Astrocyte of the hippocampus (primary cell): ENCODE measurements at regions not wholly inside any gene's neighbourhood (a gene's known extent, or its start where the extent isn't known, plus 50 kb on each side); places are given as distances from the start of the nearest gene placed in this dataset.

Source experiments
- DNase-seq: peaks from one replicate; pipeline ENCODE4 v3.0.0; 2011; ENCODE audit warnings: low read depth, low spot score

GRCh38 chr2:81835321-81836000 lies 1530.9 kb upstream of the LRRTM1 start:
- no peak for DNase-seq

GRCh38 chr2:81786811-81787210 lies 1482.3 kb upstream of the LRRTM1 start:
- no peak for DNase-seq

GRCh38 chr2:81767187-81767912 lies 1462.8 kb upstream of the LRRTM1 start:
- peak; percentile 10 for DNase-seq

GRCh38 chr2:81747481-81748070 lies 1443.0 kb upstream of the LRRTM1 start:
- no peak for DNase-seq

GRCh38 chr2:81739966-81740365 lies 1435.4 kb upstream of the LRRTM1 start:
- no peak for DNase-seq

- DNase-seq: no peak
Observed at GRCh38 chr2:81734981-81735380, 1430.4 kb upstream of the LRRTM1 start.

GRCh38 chr2:81714817-81715216 lies 1410.3 kb upstream of the LRRTM1 start:
- no peak for DNase-seq

- DNase-seq: no peak
Observed at GRCh38 chr2:81706856-81707255, 1402.3 kb upstream of the LRRTM1 start.

GRCh38 chr2:81703831-81704230 lies 1399.3 kb upstream of the LRRTM1 start:
- DNase-seq: no peak

GRCh38 chr2:81692566-81692965 lies 1388.0 kb upstream of the LRRTM1 start:
- DNase-seq: no peak

- DNase-seq: no peak
Observed at GRCh38 chr2:81675641-81676040, 1371.1 kb upstream of the LRRTM1 start.

- no peak for DNase-seq
Observed at GRCh38 chr2:81672923-81673322, 1368.4 kb upstream of the LRRTM1 start.

- no peak for DNase-seq
Observed at GRCh38 chr2:81672516-81672915, 1368.0 kb upstream of the LRRTM1 start.

GRCh38 chr2:81670885-81671284 lies 1366.3 kb upstream of the LRRTM1 start:
- DNase-seq: no peak

GRCh38 chr2:81661081-81661480 lies 1356.5 kb upstream of the LRRTM1 start:
- no peak for DNase-seq

GRCh38 chr2:81658227-81658626 lies 1353.7 kb upstream of the LRRTM1 start:
- no peak for DNase-seq

GRCh38 chr2:81650048-81650971 lies 1345.8 kb upstream of the LRRTM1 start:
- DNase-seq: peak; percentile 0

GRCh38 chr2:81648806-81649205 lies 1344.3 kb upstream of the LRRTM1 start:
- DNase-seq: no peak

GRCh38 chr2:81648370-81648769 lies 1343.8 kb upstream of the LRRTM1 start:
- no peak for DNase-seq

GRCh38 chr2:81647715-81648230 lies 1343.2 kb upstream of the LRRTM1 start:
- no peak for DNase-seq

GRCh38 chr2:81645745-81646301 lies 1341.3 kb upstream of the LRRTM1 start:
- DNase-seq: no peak
